Neutrophil (primary cell): ENCODE measurements at regions not wholly inside any gene's neighbourhood (a gene's known extent, or its start where the extent isn't known, plus 50 kb on each side); places are given as distances from the start of the nearest gene placed in this dataset.

ENCODE experiments used
- H3K27ac ChIP-seq: fragments of 200-600 bp; sonication (generic); 2 replicates; pipeline ENCODE4 v1.5.1; 2016; ENCODE audit warnings: mild to moderate bottlenecking, moderate library complexity
- H3K27me3 ChIP-seq: fragments of 200-600 bp; sonication (generic); 2 replicates; pipeline ENCODE4 v1.6.0; 2016; ENCODE audit warnings: mild to moderate bottlenecking
- H3K36me3 ChIP-seq: fragments of 200-600 bp; sonication (generic); 2 replicates; pipeline ENCODE4 v1.5.1; 2017
- H3K4me1 ChIP-seq, 2 experiments: fragments of 200-600 bp in 1 of 2; sonication (generic) in 1 of 2; 1 replicate in 1 of 2; 2 replicates in 1 of 2; pipeline versions ENCODE4 v1.5.1 to v1.6.1; 2013 to 2016; ENCODE audit warnings: low read depth in 1 of 2, low read length in 1 of 2, mild to moderate bottlenecking in 1 of 2, moderate library complexity in 1 of 2; ENCODE audit not compliant: control insufficient read depth in 1 of 2, insufficient read depth in 1 of 2
- H3K4me3 ChIP-seq, 2 experiments: fragments of 200-600 bp in 1 of 2; sonication (generic) in 1 of 2; 1 replicate in 1 of 2; 2 replicates in 1 of 2; pipeline ENCODE4 v1.5.1; 2013 to 2016; ENCODE audit warnings: low read depth in 1 of 2, low read length in 1 of 2, mild to moderate bottlenecking in 1 of 2, moderate library complexity in 1 of 2
- H3K9me3 ChIP-seq: fragments of 200-600 bp; sonication (generic); 2 replicates; pipeline ENCODE4 v1.5.1; 2016
- CTCF ChIP-seq: fragments of 200-600 bp; sonication (generic); IDR thresholded peaks from 2 replicates; pipeline ENCODE4 v1.5.1; 2016; ENCODE audit warnings: antibody characterized with exemption

GRCh38 chr1:88118176-88118845 is 565.8 kb upstream of the PKN2 start:
- TF ChIP-seq CTCF, result no peak
- Histone ChIP-seq H3K4me1 (no peaks in the 10 kb centered on the region), H3K9me3 (no peaks in the 10 kb centered on the region), H3K36me3 (no peaks in the 10 kb centered on the region), H3K27me3 (no peaks in the 10 kb centered on the region), H3K27ac (no peak overlapping the region), H3K4me3 (no peak overlapping the region)

GRCh38 chr1:88124614-88125013 is 559.5 kb upstream of the PKN2 start:
- Histone ChIP-seq H3K27ac (no peak overlapping the region), H3K4me1 (no peaks in the 10 kb centered on the region), H3K4me3 (no peak overlapping the region), H3K27me3 (no peaks in the 10 kb centered on the region), H3K36me3 (no peaks in the 10 kb centered on the region), H3K9me3 (peaks cover 3% of the 10 kb centered on the region)
- TF ChIP-seq CTCF, result no peak

GRCh38 chr1:88126467-88126866 is 557.6 kb upstream of the PKN2 start:
- H3K9me3 ChIP-seq, result peaks cover 3% of the 10 kb centered on the region
- no peak overlapping the region for H3K4me3 ChIP-seq
- no peaks in the 10 kb centered on the region for H3K27me3 ChIP-seq
- H3K36me3 ChIP-seq, result no peaks in the 10 kb centered on the region
- no peaks in the 10 kb centered on the region for H3K4me1 ChIP-seq
- H3K27ac ChIP-seq, result no peak overlapping the region
- TF ChIP-seq CTCF, result no peak

GRCh38 chr1:88133991-88134390 is 550.1 kb upstream of the PKN2 start:
- TF ChIP-seq CTCF, result no peak
- Histone ChIP-seq H3K36me3 (no peaks in the 10 kb centered on the region), H3K4me3 (no peak overlapping the region), H3K9me3 (no peaks in the 10 kb centered on the region), H3K27me3 (no peaks in the 10 kb centered on the region), H3K4me1 (no peaks in the 10 kb centered on the region), H3K27ac (no peak overlapping the region)

- no peaks in the 10 kb centered on the region for H3K9me3 ChIP-seq
- H3K27ac ChIP-seq, result no peak overlapping the region
- H3K4me3 ChIP-seq, result no peak overlapping the region
- H3K4me1 ChIP-seq, result no peaks in the 10 kb centered on the region
- no peaks in the 10 kb centered on the region for H3K36me3 ChIP-seq
- TF ChIP-seq CTCF, result no peak
- no peaks in the 10 kb centered on the region for H3K27me3 ChIP-seq
Measured at GRCh38 chr1:88134983-88135921, 548.8 kb upstream of the PKN2 start.
